K562 (cell line): ENCODE measurements at regions not wholly inside any gene's neighbourhood (a gene's known extent, or its start where the extent isn't known, plus 50 kb on each side); places are given as distances from the start of the nearest gene placed in this dataset.

Experiments used
- ATAC-seq: fragments of 200-7000 bp; cut with Tn5 transposase; 3 replicates; pipeline ENCODE4 v1.9.1; 2020; ENCODE audit warnings: moderate library complexity
- BruUV-seq: library from RNA; stranded (reverse); fragments of 400-500 nt; replicated peaks from 2 replicates; lab custom pipeline; 2021; lab: Mats Ljungman, UMichigan
- CTCF ChIA-PET: fragments of 300-600 bp; formaldehyde crosslinking; extraction: SDS; loops from one replicate; lab custom pipeline; 2021; ENCODE audit warnings: low intra/inter-chr PET ratio; lab: Yijun Ruan, JAX
- POLR2A ChIA-PET: fragments of 300-600, 350-650 bp; sonication (Branson Sonifier 250); formaldehyde crosslinking; extraction: SDS; loops from one replicate; lab custom pipeline; 2021; ENCODE audit warnings: antibody characterized with exemption, inconsistent platforms; lab: Yijun Ruan, JAX
- DNase-seq, 4 experiments: peaks; one replicate each; pipeline versions ENCODE4 v3.0.0 to v3.0.0-alpha.2; 2011 to 2018; ENCODE audit warnings: low spot score in 3 of 4, mixed read lengths in 3 of 4; ENCODE audit errors: extremely low read depth in 1 of 4
- FAIRE-seq: peaks from 2 replicates; lab custom pipeline; 2011; peaks lifted over from hg19 to GRCh38; lab: Jason Lieb, UNC
- H2AFZ ChIP-seq: 2 replicates; pipeline ENCODE4 v1.6.0; 2011; ENCODE audit warnings: low read depth, low read length, control low read depth, inconsistent platforms
- H3K27ac ChIP-seq: fragments of 200-600 bp; 3 replicates; pipeline ENCODE4 v1.8.0; 2011; ENCODE audit warnings: low read depth, mild to moderate bottlenecking, control low read depth, inconsistent platforms, low read length, moderate library complexity, mixed read lengths; ENCODE audit errors: extremely low read depth
- H3K27me3 ChIP-seq, 2 experiments: fragments of 300-600 bp in 1 of 2; 2 replicates in 1 of 2; 3 replicates in 1 of 2; pipeline versions ENCODE4 v1.6.0 to v1.8.0; 2011; ENCODE audit warnings: inconsistent platforms in 2 of 2, low read length in 2 of 2, mild to moderate bottlenecking in 1 of 2, mixed read lengths in 1 of 2, moderate library complexity in 1 of 2; ENCODE audit not compliant: control insufficient read depth in 2 of 2, insufficient read depth in 2 of 2
- H3K36me3 ChIP-seq: fragments of 300-600 bp; 3 replicates; pipeline ENCODE4 v1.8.0; 2011; ENCODE audit warnings: mild to moderate bottlenecking, low read length, inconsistent platforms; ENCODE audit not compliant: control insufficient read depth, insufficient read depth
- H3K4me1 ChIP-seq, 2 experiments: fragments of 200-600 bp in 1 of 2; replicated peaks in 1 of 2; 2 replicates in 1 of 2; 3 replicates in 1 of 2; pipeline versions ENCODE4 v1.5.1 to v1.8.0; 2011; ENCODE audit warnings: inconsistent platforms in 2 of 2, low read length in 2 of 2, mild to moderate bottlenecking in 1 of 2, mixed read lengths in 1 of 2, moderate library complexity in 1 of 2; ENCODE audit not compliant: control insufficient read depth in 2 of 2, insufficient read depth in 2 of 2
- H3K4me2 ChIP-seq: 2 replicates; pipeline ENCODE4 v1.6.1; 2011; ENCODE audit warnings: low read length, control low read depth, inconsistent platforms, mixed read lengths; ENCODE audit not compliant: insufficient read depth
- H3K4me3 ChIP-seq: fragments of 200-600 bp; sonication (generic), shearing (Covaris generic); 2 replicates; pipeline ENCODE4 v1.5.1; 2016; ENCODE audit warnings: control low read depth, inconsistent platforms
- H3K79me2 ChIP-seq: fragments of 200-600 bp; 3 replicates; pipeline ENCODE4 v1.8.0; 2011; ENCODE audit warnings: low read length, inconsistent platforms; ENCODE audit not compliant: control insufficient read depth, insufficient read depth
- H3K9ac ChIP-seq, 2 experiments: 2 replicates each; pipeline versions ENCODE4 v1.6.0 to v1.6.1; 2011; ENCODE audit warnings: low read depth in 2 of 2, low read length in 2 of 2, control low read depth in 1 of 2, inconsistent platforms in 1 of 2, mild to moderate bottlenecking in 1 of 2, mixed read lengths in 1 of 2; ENCODE audit not compliant: insufficient read depth in 1 of 2
- H3K9me1 ChIP-seq: one replicate; pipeline ENCODE4 v1.6.0; 2011; ENCODE audit warnings: inconsistent platforms, mild to moderate bottlenecking, low read length, moderate library complexity; ENCODE audit not compliant: control insufficient read depth, insufficient read depth
- H3K9me3 ChIP-seq: replicated peaks from 2 replicates; pipeline ENCODE4 v1.5.1; 2011; ENCODE audit warnings: low read depth, low read length, inconsistent platforms; ENCODE audit not compliant: control insufficient read depth, insufficient read depth
- H4K20me1 ChIP-seq: replicated peaks from 2 replicates; pipeline ENCODE4 v1.6.1; 2011; ENCODE audit warnings: low read length, inconsistent platforms, mixed read lengths; ENCODE audit not compliant: control insufficient read depth, insufficient read depth
- ASH1L ChIP-seq: fragments of 450-650 bp; IDR thresholded peaks from 2 replicates; pipeline ENCODE4 v1.6.1; 2018; ENCODE audit warnings: borderline replicate concordance, mild to moderate bottlenecking, low read depth; ENCODE audit not compliant: partially characterized antibody
- CTBP1 ChIP-seq: fragments of 450-650 bp; IDR thresholded peaks from 2 replicates; pipeline ENCODE4 v1.6.1; 2016; ENCODE audit warnings: borderline replicate concordance
- FIP1L1 ChIP-seq: fragments of 200-400 bp; formaldehyde crosslinking; IDR thresholded peaks from 2 replicates; pipeline ENCODE4 v1.6.1; 2018; ENCODE audit warnings: mild to moderate bottlenecking, low read depth, low read length; ENCODE audit not compliant: poor library complexity, severe bottlenecking
- MTA2 ChIP-seq: fragments of 450-650 bp; IDR thresholded peaks from 2 replicates; pipeline ENCODE4 v1.6.1; 2016; ENCODE audit warnings: low read depth
- ZNF165 ChIP-seq: fragments of 250-450 bp; sonication (Bioruptor Pico); IDR thresholded peaks from 2 replicates; pipeline ENCODE4 v1.4.0; 2020; ENCODE audit warnings: borderline replicate concordance
- ZNF212 ChIP-seq: fragments of 450-650 bp; formaldehyde crosslinking; IDR thresholded peaks from 2 replicates; pipeline ENCODE4 v1.4.0; 2020; ENCODE audit warnings: mild to moderate bottlenecking
- ZNF445 ChIP-seq: fragments of 250-450 bp; sonication (Bioruptor Pico); IDR thresholded peaks from 2 replicates; pipeline ENCODE4 v1.4.0; 2020; ENCODE audit warnings: low read depth, mild to moderate bottlenecking, moderate library complexity
- ZNF644 ChIP-seq: fragments of 200-800 bp; sonication (Bioruptor generic); IDR thresholded peaks from 2 replicates; pipeline ENCODE4 v1.6.1; 2016; ENCODE audit warnings: low read depth, missing genetic modification characterization, missing compliant biosample characterization
- ZNF696 ChIP-seq: fragments of 250-450 bp; sonication (Bioruptor Pico); conservative IDR thresholded peaks from 2 replicates; pipeline ENCODE4 v1.4.0; 2020; ENCODE audit warnings: mild to moderate bottlenecking, moderate library complexity
- ZNF717 ChIP-seq: fragments of 250-450 bp; sonication (Bioruptor Pico); IDR thresholded peaks from 2 replicates; pipeline ENCODE4 v1.5.0; 2021
- WGBS: fragments of 100-300 bp; shearing (Covaris generic); methylation state at CpG from one replicate; pipeline ENCODE4 v1.1.6; 2016; ENCODE audit warnings: low coverage, mixed read lengths; ENCODE audit not compliant: insufficient coverage; ENCODE audit errors: missing lambda C conversion rate; 5-methylcytosine and 5-hydroxymethylcytosine counted together
- in situ Hi-C: fragments of 300-500 bp; cut with MboI; formaldehyde crosslinking; loops from 4 replicates; pipeline ENCODE4 v1.15.0; 2018; ENCODE audit warnings: inconsistent platforms, mixed read lengths
- intact Hi-C: fragments of 100-400 bp; cut with micrococcal nuclease; formaldehyde crosslinking; loops from 2 replicates; pipeline ENCODE4 v1.14.2; 2022
- TF ChIP-seq, protein P1 (sequence below): fragments of 250-450 bp; sonication (Bioruptor Pico); IDR thresholded peaks from 2 replicates; pipeline ENCODE4 v1.4.0; 2020; ENCODE audit warnings: mild to moderate bottlenecking, moderate library complexity

DNA sequence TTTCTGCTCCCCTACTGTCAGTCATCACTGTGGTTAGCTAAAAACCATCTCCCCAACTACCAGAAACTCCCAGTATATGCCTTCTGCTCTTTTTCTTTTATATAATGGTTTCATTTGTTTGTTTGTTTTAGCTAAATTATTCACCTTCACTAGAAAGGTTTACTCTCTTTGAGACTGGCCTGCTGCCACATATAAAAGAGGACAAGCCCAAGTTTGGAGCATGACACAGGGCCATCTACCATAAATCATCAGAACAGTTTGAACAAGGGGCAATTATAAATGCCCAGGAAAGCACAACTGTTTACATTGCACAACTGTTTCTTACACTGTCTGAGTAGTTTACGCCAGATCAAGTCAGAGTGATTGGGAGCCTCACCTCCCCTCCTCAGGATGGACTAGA lies 471.0 kb upstream of the PIK3C3 start:
- POLR2A ChIA-PET: no interaction called here
- BruUV-seq: no TSS peak
- no peaks in the 10 kb centered on the region for H3K36me3 ChIP-seq
- H3K79me2 ChIP-seq: no peaks in the 10 kb centered on the region
- H2AFZ ChIP-seq: no peak overlapping the region
- ATAC-seq (no peak), FAIRE-seq (no peak), DNase-seq (no peak)
- TF ChIP-seq CTBP1 (no peak), ZNF445 (CRISPR knock-in tag) (no peak), ZNF717 (CRISPR knock-in tag) (no peak), ZNF696 (no peak), ASH1L (no peak), ZNF165 (CRISPR knock-in tag) (no peak), FIP1L1 (no peak), ZNF644 (tag) (no peak), ZNF212 (no peak), MTA2 (no peak)
- TF ChIP-seq, protein P1, sequence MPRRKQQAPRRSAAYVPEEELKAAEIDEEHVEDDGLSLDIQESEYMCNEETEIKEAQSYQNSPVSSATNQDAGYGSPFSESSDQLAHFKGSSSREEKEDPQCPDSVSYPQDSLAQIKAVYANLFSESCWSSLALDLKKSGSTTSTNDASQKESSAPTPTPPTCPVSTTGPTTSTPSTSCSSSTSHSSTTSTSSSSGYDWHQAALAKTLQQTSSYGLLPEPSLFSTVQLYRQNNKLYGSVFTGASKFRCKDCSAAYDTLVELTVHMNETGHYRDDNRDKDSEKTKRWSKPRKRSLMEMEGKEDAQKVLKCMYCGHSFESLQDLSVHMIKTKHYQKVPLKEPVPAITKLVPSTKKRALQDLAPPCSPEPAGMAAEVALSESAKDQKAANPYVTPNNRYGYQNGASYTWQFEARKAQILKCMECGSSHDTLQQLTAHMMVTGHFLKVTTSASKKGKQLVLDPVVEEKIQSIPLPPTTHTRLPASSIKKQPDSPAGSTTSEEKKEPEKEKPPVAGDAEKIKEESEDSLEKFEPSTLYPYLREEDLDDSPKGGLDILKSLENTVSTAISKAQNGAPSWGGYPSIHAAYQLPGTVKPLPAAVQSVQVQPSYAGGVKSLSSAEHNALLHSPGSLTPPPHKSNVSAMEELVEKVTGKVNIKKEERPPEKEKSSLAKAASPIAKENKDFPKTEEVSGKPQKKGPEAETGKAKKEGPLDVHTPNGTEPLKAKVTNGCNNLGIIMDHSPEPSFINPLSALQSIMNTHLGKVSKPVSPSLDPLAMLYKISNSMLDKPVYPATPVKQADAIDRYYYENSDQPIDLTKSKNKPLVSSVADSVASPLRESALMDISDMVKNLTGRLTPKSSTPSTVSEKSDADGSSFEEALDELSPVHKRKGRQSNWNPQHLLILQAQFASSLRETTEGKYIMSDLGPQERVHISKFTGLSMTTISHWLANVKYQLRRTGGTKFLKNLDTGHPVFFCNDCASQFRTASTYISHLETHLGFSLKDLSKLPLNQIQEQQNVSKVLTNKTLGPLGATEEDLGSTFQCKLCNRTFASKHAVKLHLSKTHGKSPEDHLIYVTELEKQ (CRISPR knock-in tag): no peak
- no peaks in the 10 kb centered on the region for H3K9me1 ChIP-seq
- no peaks in the 10 kb centered on the region for H3K4me1 ChIP-seq
- CTCF ChIA-PET: no interaction called here
- intact Hi-C loops: no loop called here
- H3K9ac ChIP-seq: no peak overlapping the region
- no peak overlapping the region for H3K4me3 ChIP-seq
- in situ Hi-C loops: no loop called here
- no peaks in the 10 kb centered on the region; the same call in 1 of the 2 replicates for H3K9me3 ChIP-seq
- no peak overlapping the region for H3K4me2 ChIP-seq
- H3K27me3 ChIP-seq: no peaks in the 10 kb centered on the region
- no peak overlapping the region for H3K27ac ChIP-seq
- no peaks in the 10 kb centered on the region for H4K20me1 ChIP-seq
- 0% methylated on average over 1 of the region's 1 CpG for WGBS
